Upper lobe of left lung (tissue), 4 donors: ENCODE measurements at regions not wholly inside any gene's neighbourhood (a gene's known extent, or its start where the extent isn't known, plus 50 kb on each side); places are given as distances from the start of the nearest gene placed in this dataset.

Experiments
- POLR2A ChIP-seq, 4 donors: fragments of 450-650 bp; IDR thresholded peaks; one replicate each; pipeline ENCODE4 v1.5.1; 2016 to 2017; ENCODE audit warnings: antibody characterized with exemption in 4 of 4, mild to moderate bottlenecking in 2 of 4
- TF ChIP-seq, protein P1 (sequence below), 6 experiments: fragments of 450-650 bp in 4 of 6; fragments of 200-600 bp in 2 of 6; sonication (generic) in 2 of 6; IDR thresholded peaks; one replicate each; pipeline ENCODE4 v1.5.1; 2016 to 2019; ENCODE audit warnings: antibody characterized with exemption in 6 of 6

GRCh38 chr1:177600321-177600720 lies 369.5 kb downstream of the SEC16B start:
- TF ChIP-seq, protein P1, sequence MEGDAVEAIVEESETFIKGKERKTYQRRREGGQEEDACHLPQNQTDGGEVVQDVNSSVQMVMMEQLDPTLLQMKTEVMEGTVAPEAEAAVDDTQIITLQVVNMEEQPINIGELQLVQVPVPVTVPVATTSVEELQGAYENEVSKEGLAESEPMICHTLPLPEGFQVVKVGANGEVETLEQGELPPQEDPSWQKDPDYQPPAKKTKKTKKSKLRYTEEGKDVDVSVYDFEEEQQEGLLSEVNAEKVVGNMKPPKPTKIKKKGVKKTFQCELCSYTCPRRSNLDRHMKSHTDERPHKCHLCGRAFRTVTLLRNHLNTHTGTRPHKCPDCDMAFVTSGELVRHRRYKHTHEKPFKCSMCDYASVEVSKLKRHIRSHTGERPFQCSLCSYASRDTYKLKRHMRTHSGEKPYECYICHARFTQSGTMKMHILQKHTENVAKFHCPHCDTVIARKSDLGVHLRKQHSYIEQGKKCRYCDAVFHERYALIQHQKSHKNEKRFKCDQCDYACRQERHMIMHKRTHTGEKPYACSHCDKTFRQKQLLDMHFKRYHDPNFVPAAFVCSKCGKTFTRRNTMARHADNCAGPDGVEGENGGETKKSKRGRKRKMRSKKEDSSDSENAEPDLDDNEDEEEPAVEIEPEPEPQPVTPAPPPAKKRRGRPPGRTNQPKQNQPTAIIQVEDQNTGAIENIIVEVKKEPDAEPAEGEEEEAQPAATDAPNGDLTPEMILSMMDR (IDR thresholded peaks at IDR 0.05) = no peak
- TF ChIP-seq POLR2A (IDR thresholded peaks at IDR 0.05) = no peak
